Ovary (tissue), 3 donors: ENCODE measurements at regions not wholly inside any gene's neighbourhood (a gene's known extent, or its start where the extent isn't known, plus 50 kb on each side); places are given as distances from the start of the nearest gene placed in this dataset.

Experiments used
- CTCF ChIP-seq, 3 donors: fragments of 450-650 bp in 2 of 3; fragments of 200-600 bp in 1 of 3; IDR thresholded peaks; one replicate each; pipeline versions ENCODE4 v1.5.1 to v1.8.0; 2016 to 2022; ENCODE audit warnings: antibody characterized with exemption in 3 of 3, mild to moderate bottlenecking in 1 of 3
- EP300 ChIP-seq: sonication (generic); formaldehyde crosslinking; IDR thresholded peaks from one replicate; pipeline ENCODE4 v1.6.1; 2017; ENCODE audit warnings: antibody characterized with exemption
- POLR2A ChIP-seq: fragments of 450-650 bp; IDR thresholded peaks from one replicate; pipeline ENCODE4 v1.6.1; 2017; ENCODE audit warnings: antibody characterized with exemption, mild to moderate bottlenecking, moderate library complexity
- donor health status: DM: no; HTN: no; CAD: no.

- TF ChIP-seq CTCF (IDR thresholded peaks at IDR 0.05) (no peak), EP300 (no peak), POLR2A (no peak)
These were observed 636.2 kb upstream of the ANKRD30A start for GRCh38 chr10:36489181-36489580.
